ENCODE measurements at regions not wholly inside any gene's neighbourhood (a gene's known extent, or its start where the extent isn't known, plus 50 kb on each side); places are given as distances from the start of the nearest gene placed in this dataset.

- TF ChIP-seq CTCF (IDR thresholded peaks at IDR 0.05) (no peak), POLR2A (IDR thresholded peaks at IDR 0.05) (no peak)
These were observed 555.7 kb downstream of the DSC3 start for GRCh38 chr18:30486856-30487255.
